GM12878 (cell line): ENCODE measurements at regions not wholly inside any gene's neighbourhood (a gene's known extent, or its start where the extent isn't known, plus 50 kb on each side); places are given as distances from the start of the nearest gene placed in this dataset.

Experiments
- ATAC-seq: fragments of 200-7000 bp; cut with Tn5 transposase; 3 replicates; pipeline ENCODE4 v1.9.1; 2020; ENCODE audit warnings: mild to moderate bottlenecking, moderate library complexity
- BruUV-seq: library from RNA; stranded (reverse); fragments of 400-500 nt; replicated peaks from 2 replicates; lab custom pipeline; 2021; lab: Mats Ljungman, UMichigan
- CTCF ChIA-PET: fragments of 300-600 bp; sonication (Branson Sonifier 250); formaldehyde crosslinking; extraction: SDS; loops from one replicate; lab custom pipeline; 2021; ENCODE audit warnings: inconsistent platforms; lab: Yijun Ruan, JAX
- POLR2A ChIA-PET: fragments of 350-600 bp; formaldehyde crosslinking; extraction: SDS; loops from one replicate; lab custom pipeline; 2021; ENCODE audit warnings: inconsistent platforms; lab: Charles Lee
- RAD21 ChIA-PET: fragments of 300-600 bp; sonication (Branson Sonifier 250); formaldehyde crosslinking; loops from one replicate; lab custom pipeline; 2023; ENCODE audit warnings: antibody characterized with exemption; ENCODE audit not compliant: unreplicated experiment; lab: Charles Lee
- SMC1A ChIA-PET: fragments of 300-600 bp; sonication (Branson Sonifier 250); formaldehyde crosslinking; loops from one replicate; lab custom pipeline; 2023; ENCODE audit not compliant: unreplicated experiment, uncharacterized antibody; lab: Charles Lee
- DNase-seq: peaks from one replicate; pipeline ENCODE4 v3.0.0-alpha.2; 2011; ENCODE audit warnings: low read depth, low spot score
- FAIRE-seq: peaks from 3 replicates; lab custom pipeline; 2011; peaks lifted over from hg19 to GRCh38; lab: Jason Lieb, UNC
- H2AFZ ChIP-seq: 2 replicates; pipeline ENCODE4 v1.6.0; 2011; ENCODE audit warnings: low read depth, low read length, control low read depth; ENCODE audit not compliant: control insufficient read depth
- H3K27ac ChIP-seq: 2 replicates; pipeline ENCODE4 v1.5.1; 2011; ENCODE audit warnings: control low read depth; ENCODE audit not compliant: control insufficient read depth, insufficient read depth
- H3K27me3 ChIP-seq, 2 experiments: replicated peaks in 1 of 2; 2 replicates each; pipeline versions ENCODE4 v1.6.0 to v1.6.1; 2011; ENCODE audit warnings: low read length in 1 of 2; ENCODE audit not compliant: control insufficient read depth in 2 of 2, insufficient read depth in 2 of 2
- H3K36me3 ChIP-seq, 2 experiments: 2 replicates each; pipeline ENCODE4 v1.5.1; 2011; ENCODE audit warnings: low read length in 1 of 2; ENCODE audit not compliant: control insufficient read depth in 2 of 2, insufficient read depth in 2 of 2
- H3K4me1 ChIP-seq: 2 replicates; pipeline ENCODE4 v1.6.1; 2011; ENCODE audit warnings: mild to moderate bottlenecking, low read length, moderate library complexity, mixed read lengths; ENCODE audit not compliant: control insufficient read depth, insufficient read depth
- H3K4me2 ChIP-seq: 2 replicates; pipeline ENCODE4 v1.6.0; 2011; ENCODE audit warnings: control low read depth; ENCODE audit not compliant: control insufficient read depth, insufficient read depth
- H3K4me3 ChIP-seq: fragments of 200-600 bp; sonication (generic); 2 replicates; pipeline ENCODE4 v1.5.1; 2016
- H3K79me2 ChIP-seq: 2 replicates; pipeline ENCODE4 v1.6.0; 2011; ENCODE audit warnings: low read length; ENCODE audit not compliant: control insufficient read depth, insufficient read depth
- H3K9ac ChIP-seq: 2 replicates; pipeline ENCODE4 v1.8.0; 2011; ENCODE audit warnings: low read length, control low read depth, mixed read lengths; ENCODE audit not compliant: control insufficient read depth, insufficient read depth
- H3K9me3 ChIP-seq: replicated peaks from 3 replicates; pipeline ENCODE4 v1.5.1; 2011; ENCODE audit warnings: mild to moderate bottlenecking, low read length; ENCODE audit not compliant: control insufficient read depth, insufficient read depth
- H4K20me1 ChIP-seq: 2 replicates; pipeline ENCODE4 v1.6.0; 2011; ENCODE audit not compliant: control insufficient read depth, insufficient read depth
- E2F4 ChIP-seq: IDR thresholded peaks from 2 replicates; pipeline ENCODE4 v1.6.1; 2012; ENCODE audit warnings: low read depth, low read length, improper control_type of control experiment
- IRF4 ChIP-seq: IDR thresholded peaks from 2 replicates; pipeline ENCODE4 v1.6.1; 2011; ENCODE audit warnings: low read depth, low read length
- MTA3 ChIP-seq: IDR thresholded peaks from 2 replicates; pipeline ENCODE4 v1.6.1; 2012; ENCODE audit warnings: low read length, inconsistent platforms, borderline replicate concordance
- NFYB ChIP-seq: IDR thresholded peaks from 2 replicates; pipeline ENCODE4 v1.6.1; 2011; ENCODE audit warnings: low read depth, mild to moderate bottlenecking, low read length, improper control_type of control experiment, moderate library complexity; ENCODE audit not compliant: insufficient read depth
- PRDM15 ChIP-seq: fragments of 450-650 bp; formaldehyde crosslinking; IDR thresholded peaks from 2 replicates; pipeline ENCODE4 v1.4.0; 2020; ENCODE audit warnings: mild to moderate bottlenecking, moderate library complexity
- RELA ChIP-seq: fragments of 450-650 bp; IDR thresholded peaks from 2 replicates; pipeline ENCODE4 v1.8.0; 2014; ENCODE audit warnings: borderline replicate concordance; ENCODE audit not compliant: partially characterized antibody
- SRF ChIP-seq, 2 experiments: IDR thresholded peaks; 2 replicates each; pipeline ENCODE4 v1.6.1; 2011; ENCODE audit warnings: low read depth in 2 of 2, low read length in 2 of 2, mild to moderate bottlenecking in 1 of 2, moderate library complexity in 1 of 2
- TCF12 ChIP-seq: IDR thresholded peaks from 2 replicates; pipeline ENCODE4 v1.6.1; 2011; ENCODE audit warnings: low read depth, mild to moderate bottlenecking, low read length
- WGBS: methylation state at CpG from one replicate; pipeline ENCODE4 v1.1.6; 2016; ENCODE audit warnings: low lambda C conversion rate; ENCODE audit not compliant: insufficient replicate concordance, insufficient coverage; ENCODE audit errors: missing lambda C conversion rate; 5-methylcytosine and 5-hydroxymethylcytosine counted together
- in situ Hi-C: fragments of 300-500 bp; cut with MboI; formaldehyde crosslinking; loops from 9 replicates; pipeline ENCODE4 v1.14.3; 2018; ENCODE audit warnings: mixed read lengths
- intact Hi-C: fragments of 100-400 bp; cut with micrococcal nuclease; formaldehyde crosslinking; loops from one replicate; pipeline ENCODE4 v1.14.2; 2022; ENCODE audit not compliant: unreplicated experiment
- TF ChIP-seq, protein P1 (sequence below): fragments of 150-350 bp; IDR thresholded peaks from 2 replicates; pipeline ENCODE4 v1.6.1; 2016; ENCODE audit warnings: low read depth, low read length

- TF ChIP-seq MTA3 (no peak), E2F4 (no peak), RELA (no peak), TCF12 (no peak)
- TF ChIP-seq, protein P1, sequence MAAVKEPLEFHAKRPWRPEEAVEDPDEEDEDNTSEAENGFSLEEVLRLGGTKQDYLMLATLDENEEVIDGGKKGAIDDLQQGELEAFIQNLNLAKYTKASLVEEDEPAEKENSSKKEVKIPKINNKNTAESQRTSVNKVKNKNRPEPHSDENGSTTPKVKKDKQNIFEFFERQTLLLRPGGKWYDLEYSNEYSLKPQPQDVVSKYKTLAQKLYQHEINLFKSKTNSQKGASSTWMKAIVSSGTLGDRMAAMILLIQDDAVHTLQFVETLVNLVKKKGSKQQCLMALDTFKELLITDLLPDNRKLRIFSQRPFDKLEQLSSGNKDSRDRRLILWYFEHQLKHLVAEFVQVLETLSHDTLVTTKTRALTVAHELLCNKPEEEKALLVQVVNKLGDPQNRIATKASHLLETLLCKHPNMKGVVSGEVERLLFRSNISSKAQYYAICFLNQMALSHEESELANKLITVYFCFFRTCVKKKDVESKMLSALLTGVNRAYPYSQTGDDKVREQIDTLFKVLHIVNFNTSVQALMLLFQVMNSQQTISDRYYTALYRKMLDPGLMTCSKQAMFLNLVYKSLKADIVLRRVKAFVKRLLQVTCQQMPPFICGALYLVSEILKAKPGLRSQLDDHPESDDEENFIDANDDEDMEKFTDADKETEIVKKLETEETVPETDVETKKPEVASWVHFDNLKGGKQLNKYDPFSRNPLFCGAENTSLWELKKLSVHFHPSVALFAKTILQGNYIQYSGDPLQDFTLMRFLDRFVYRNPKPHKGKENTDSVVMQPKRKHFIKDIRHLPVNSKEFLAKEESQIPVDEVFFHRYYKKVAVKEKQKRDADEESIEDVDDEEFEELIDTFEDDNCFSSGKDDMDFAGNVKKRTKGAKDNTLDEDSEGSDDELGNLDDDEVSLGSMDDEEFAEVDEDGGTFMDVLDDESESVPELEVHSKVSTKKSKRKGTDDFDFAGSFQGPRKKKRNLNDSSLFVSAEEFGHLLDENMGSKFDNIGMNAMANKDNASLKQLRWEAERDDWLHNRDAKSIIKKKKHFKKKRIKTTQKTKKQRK = no peak
These were observed 217.9 kb downstream of the GLRX3 start (continued) for GRCh38 chr10:130353928-130354572.

DNA sequence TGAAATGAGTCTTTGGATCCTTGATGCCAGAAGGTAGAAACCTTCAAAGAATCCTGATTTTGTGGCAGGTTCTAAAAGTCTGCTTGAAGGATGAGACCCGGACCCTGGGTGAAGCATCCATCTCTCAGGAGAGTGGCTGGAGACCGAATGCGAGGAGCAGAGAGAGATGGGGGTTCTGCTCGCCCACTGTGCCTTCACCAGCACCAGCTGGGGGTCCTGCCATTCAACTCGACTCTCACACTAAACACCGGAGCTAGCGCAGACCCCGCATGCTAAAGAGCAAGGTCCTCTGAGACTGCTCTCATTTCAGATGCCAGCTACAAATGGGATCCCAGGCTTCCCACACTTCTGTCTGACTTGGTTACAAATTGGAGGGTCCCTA lies 218.4 kb downstream of the GLRX3 start:
- Histone ChIP-seq H3K9ac (no peak overlapping the region), H3K27ac (no peak overlapping the region), H3K27me3 (no peaks in the 10 kb centered on the region)
- RAD21 ChIA-PET = no interaction called here
- ATAC-seq = no peak
- WGBS = 37% methylated on average over 8 of the region's 8 CpGs
- TF ChIP-seq PRDM15 (no peak), IRF4 (no peak), NFYB (no peak), MTA3 (no peak), SRF (IDR thresholded peaks at IDR 0.05; ENCODE audit: low read depth in 2 of 2, low read length in 2 of 2) (no peak)
- TF ChIP-seq, all 136 proteins: peak for 0
- BruUV-seq = no TSS peak
- Histone ChIP-seq H3K4me3 (no peak overlapping the region), H3K4me2 (no peak overlapping the region), H2AFZ (no peak overlapping the region), H3K79me2 (no peaks in the 10 kb centered on the region), H3K4me1 (no peaks in the 10 kb centered on the region), H3K9me3 (no peaks in the 10 kb centered on the region), H4K20me1 (no peaks in the 10 kb centered on the region), H3K36me3 (no peaks in the 10 kb centered on the region)
- CTCF ChIA-PET = interaction anchor here (0.6 kb wide), 1 partner anchor 296 kb away, joined by 3 read pairs; no protein-coding TSS in a partner anchor
- intact Hi-C loops = no loop called here
- SMC1A ChIA-PET = no interaction called here
- in situ Hi-C loops = no loop called here
- POLR2A ChIA-PET = no interaction called here
- FAIRE-seq (no peak), DNase-seq (no peak)
